Stomach (tissue), 4 donors: ENCODE measurements at regions not wholly inside any gene's neighbourhood (a gene's known extent, or its start where the extent isn't known, plus 50 kb on each side); places are given as distances from the start of the nearest gene placed in this dataset.

Experiments
- CTCF ChIP-seq, 7 experiments: fragments of 450-650 bp in 4 of 7; fragments of 200-600 bp in 3 of 7; sonication (generic) in 3 of 7; IDR thresholded peaks; one replicate each; pipeline ENCODE4 v1.5.1; 2016 to 2019; ENCODE audit warnings: antibody characterized with exemption in 7 of 7, control low read depth in 2 of 7, mild to moderate bottlenecking in 1 of 7
- POLR2A ChIP-seq, 4 donors: fragments of 450-650 bp; IDR thresholded peaks; one replicate each; pipeline ENCODE4 v1.6.1; 2016; ENCODE audit warnings: antibody characterized with exemption in 4 of 4, control low read depth in 2 of 4, mild to moderate bottlenecking in 1 of 4, moderate library complexity in 1 of 4

- TF ChIP-seq CTCF (IDR thresholded peaks at IDR 0.05): no peak
- TF ChIP-seq POLR2A (IDR thresholded peaks at IDR 0.05): no peak
These were observed 66.6 kb upstream of the ZNF479 start for GRCh38 chr7:57198801-57199200.
